ENCODE measurements at regions not wholly inside any gene's neighbourhood (a gene's known extent, or its start where the extent isn't known, plus 50 kb on each side); places are given as distances from the start of the nearest gene placed in this dataset.

- CTCF ChIA-PET = no interaction called here
- H3K9me3 Mint-ChIP-seq (ENCODE audit: low read depth, unreplicated experiment) = peaks cover 7% of the 10 kb centered on the region
- no peaks in the 10 kb centered on the region for H3K36me3 Mint-ChIP-seq (ENCODE audit: insufficient read depth, unreplicated experiment)
- H3K4me1 Mint-ChIP-seq (ENCODE audit: low read depth, unreplicated experiment) = no peaks in the 10 kb centered on the region
- H3K4me3 Mint-ChIP-seq (ENCODE audit: low read depth, unreplicated experiment) = no peak overlapping the region
- no peak for TF ChIP-seq CTCF (IDR thresholded peaks at IDR 0.05; ENCODE audit: unreplicated experiment)
- no peak overlapping the region for H3K27ac Mint-ChIP-seq (ENCODE audit: unreplicated experiment)
- BruUV-seq (replicated peaks) = no TSS peak
- no peak for DNase-seq
- H3K27me3 Mint-ChIP-seq (ENCODE audit: unreplicated experiment) = peaks cover 13% of the 10 kb centered on the region
- intact Hi-C loops (cut with micrococcal nuclease; ENCODE audit: unreplicated experiment) = no loop called here
Measured at GRCh38 chr6:99022039-99022609, 74.4 kb upstream of the FBXL4 start.

- H3K27ac Mint-ChIP-seq (ENCODE audit: unreplicated experiment) = no peak overlapping the region
- CTCF ChIA-PET = no interaction called here
Measured at GRCh38 chr6:99019381-99019780, 71.6 kb upstream of the FBXL4 start.

GRCh38 chr6:99017150-99017549 is 69.4 kb upstream of the FBXL4 start:
- Mint-ChIP-seq H3K36me3 (ENCODE audit: insufficient read depth, unreplicated experiment) (no peaks in the 10 kb centered on the region), H3K27ac (ENCODE audit: unreplicated experiment) (no peak overlapping the region), H3K27me3 (ENCODE audit: unreplicated experiment) (peaks cover 15% of the 10 kb centered on the region), H3K4me1 (ENCODE audit: low read depth, unreplicated experiment) (no peaks in the 10 kb centered on the region), H3K4me3 (ENCODE audit: low read depth, unreplicated experiment) (no peak overlapping the region), H3K9me3 (ENCODE audit: low read depth, unreplicated experiment) (no peaks in the 10 kb centered on the region)
- CTCF ChIA-PET = no interaction called here
- no peak for DNase-seq
- TF ChIP-seq CTCF (IDR thresholded peaks at IDR 0.05; ENCODE audit: unreplicated experiment) = no peak
- no TSS peak for BruUV-seq (replicated peaks)
- intact Hi-C loops (cut with micrococcal nuclease; ENCODE audit: unreplicated experiment) = no loop called here

More at GRCh38 chr6:99019381-99019780, 71.6 kb upstream of the FBXL4 start:
- no TSS peak for BruUV-seq (replicated peaks)
- no peaks in the 10 kb centered on the region for H3K4me1 Mint-ChIP-seq (ENCODE audit: low read depth, unreplicated experiment)
- no peaks in the 10 kb centered on the region for H3K9me3 Mint-ChIP-seq (ENCODE audit: low read depth, unreplicated experiment)
- H3K27me3 Mint-ChIP-seq (ENCODE audit: unreplicated experiment) = peaks cover 15% of the 10 kb centered on the region
- H3K4me3 Mint-ChIP-seq (ENCODE audit: low read depth, unreplicated experiment) = no peak overlapping the region
- intact Hi-C loops (cut with micrococcal nuclease; ENCODE audit: unreplicated experiment) = no loop called here
- DNase-seq = no peak
- H3K36me3 Mint-ChIP-seq (ENCODE audit: insufficient read depth, unreplicated experiment) = no peaks in the 10 kb centered on the region
- no peak for TF ChIP-seq CTCF (IDR thresholded peaks at IDR 0.05; ENCODE audit: unreplicated experiment)

GRCh38 chr6:99016355-99016754 is 68.6 kb upstream of the FBXL4 start:
- intact Hi-C loops (cut with micrococcal nuclease; ENCODE audit: unreplicated experiment) = no loop called here
- no TSS peak for BruUV-seq (replicated peaks)
- no peaks in the 10 kb centered on the region for H3K9me3 Mint-ChIP-seq (ENCODE audit: low read depth, unreplicated experiment)
- CTCF ChIA-PET = no interaction called here
- no peak overlapping the region for H3K4me3 Mint-ChIP-seq (ENCODE audit: low read depth, unreplicated experiment)
- DNase-seq = no peak
- no peaks in the 10 kb centered on the region for H3K36me3 Mint-ChIP-seq (ENCODE audit: insufficient read depth, unreplicated experiment)
- H3K4me1 Mint-ChIP-seq (ENCODE audit: low read depth, unreplicated experiment) = no peaks in the 10 kb centered on the region
- no peak overlapping the region for H3K27ac Mint-ChIP-seq (ENCODE audit: unreplicated experiment)
- TF ChIP-seq CTCF (IDR thresholded peaks at IDR 0.05; ENCODE audit: unreplicated experiment) = no peak
- H3K27me3 Mint-ChIP-seq (ENCODE audit: unreplicated experiment) = peaks cover 15% of the 10 kb centered on the region

Data from Calu3 (cell line).